H1 (cell line): ENCODE measurements at regions not wholly inside any gene's neighbourhood (a gene's known extent, or its start where the extent isn't known, plus 50 kb on each side); places are given as distances from the start of the nearest gene placed in this dataset.

Source experiments
- CHD2 ChIP-seq: IDR thresholded peaks from 2 replicates; pipeline ENCODE4 v1.6.1; 2012; ENCODE audit warnings: low read length, improper control_type of control experiment
- GABPA ChIP-seq: IDR thresholded peaks from 2 replicates; pipeline ENCODE4 v1.6.1; 2011; ENCODE audit warnings: mild to moderate bottlenecking, low read length, moderate library complexity, borderline replicate concordance; ENCODE audit not compliant: insufficient read depth
- GTF2F1 ChIP-seq: IDR thresholded peaks from 2 replicates; pipeline ENCODE4 v1.6.1; 2012; ENCODE audit warnings: low read depth, low read length, improper control_type of control experiment, borderline replicate concordance
- MAFK ChIP-seq: IDR thresholded peaks from 2 replicates; pipeline ENCODE4 v1.6.1; 2012; ENCODE audit warnings: low read depth, mild to moderate bottlenecking, improper control_type of control experiment, low read length
- POLR2A ChIP-seq, 2 experiments: IDR thresholded peaks; 1 replicate in 1 of 2; 2 replicates in 1 of 2; pipeline ENCODE4 v1.6.1; 2011; ENCODE audit warnings: low read depth in 2 of 2, low read length in 2 of 2, mild to moderate bottlenecking in 2 of 2; ENCODE audit errors: control extremely low read depth in 1 of 2
- RFX5 ChIP-seq: IDR thresholded peaks from 2 replicates; pipeline ENCODE4 v1.6.1; 2011; ENCODE audit warnings: low read depth, low read length, improper control_type of control experiment, borderline replicate concordance
- SRF ChIP-seq: IDR thresholded peaks from 2 replicates; pipeline ENCODE4 v1.6.1; 2011; ENCODE audit warnings: mild to moderate bottlenecking, low read depth, low read length, moderate library complexity
- TF ChIP-seq, protein P1 (sequence below), 3 experiments: IDR thresholded peaks; 1 replicate in 2 of 3; 2 replicates in 1 of 3; pipeline versions ENCODE4 v1.5.1 to v1.6.1; 2011; ENCODE audit warnings: low read length in 3 of 3, mild to moderate bottlenecking in 3 of 3, inconsistent platforms in 2 of 3, low read depth in 1 of 3, moderate library complexity in 1 of 3; ENCODE audit not compliant: insufficient read depth in 1 of 3; ENCODE audit errors: control extremely low read depth in 1 of 3

GRCh38 chr13:85383291-85383690, 415.9 kb downstream of the SLITRK6 start:
- TF ChIP-seq SRF (no peak), CHD2 (no peak), GABPA (no peak), GTF2F1 (no peak), RFX5 (no peak), MAFK (no peak), POLR2A (IDR thresholded peaks at IDR 0.05; ENCODE audit: control extremely low read depth in 1 of 2, low read depth in 2 of 2, low read length in 2 of 2) (no peak)
- TF ChIP-seq, protein P1, sequence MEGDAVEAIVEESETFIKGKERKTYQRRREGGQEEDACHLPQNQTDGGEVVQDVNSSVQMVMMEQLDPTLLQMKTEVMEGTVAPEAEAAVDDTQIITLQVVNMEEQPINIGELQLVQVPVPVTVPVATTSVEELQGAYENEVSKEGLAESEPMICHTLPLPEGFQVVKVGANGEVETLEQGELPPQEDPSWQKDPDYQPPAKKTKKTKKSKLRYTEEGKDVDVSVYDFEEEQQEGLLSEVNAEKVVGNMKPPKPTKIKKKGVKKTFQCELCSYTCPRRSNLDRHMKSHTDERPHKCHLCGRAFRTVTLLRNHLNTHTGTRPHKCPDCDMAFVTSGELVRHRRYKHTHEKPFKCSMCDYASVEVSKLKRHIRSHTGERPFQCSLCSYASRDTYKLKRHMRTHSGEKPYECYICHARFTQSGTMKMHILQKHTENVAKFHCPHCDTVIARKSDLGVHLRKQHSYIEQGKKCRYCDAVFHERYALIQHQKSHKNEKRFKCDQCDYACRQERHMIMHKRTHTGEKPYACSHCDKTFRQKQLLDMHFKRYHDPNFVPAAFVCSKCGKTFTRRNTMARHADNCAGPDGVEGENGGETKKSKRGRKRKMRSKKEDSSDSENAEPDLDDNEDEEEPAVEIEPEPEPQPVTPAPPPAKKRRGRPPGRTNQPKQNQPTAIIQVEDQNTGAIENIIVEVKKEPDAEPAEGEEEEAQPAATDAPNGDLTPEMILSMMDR (IDR thresholded peaks at IDR 0.05; ENCODE audit: control extremely low read depth in 1 of 3, insufficient read depth in 1 of 3, low read depth in 1 of 3, low read length in 3 of 3): no peak
